Activated CD4-positive, alpha-beta T cell treated with anti-CD3 and anti-CD28 coated beads, Interleukin-10, Interleukin-2, amounts not matched to agents 100 ng/mL and 50 ng/mL, durations not matched to agents 16 hours and 8 hours (primary cell): ENCODE measurements at regions not wholly inside any gene's neighbourhood (a gene's known extent, or its start where the extent isn't known, plus 50 kb on each side); places are given as distances from the start of the nearest gene placed in this dataset.

Experiments used
- DNase-seq: peaks from one replicate; pipeline ENCODE4 v3.0.0-alpha.2; 2020

DNA sequence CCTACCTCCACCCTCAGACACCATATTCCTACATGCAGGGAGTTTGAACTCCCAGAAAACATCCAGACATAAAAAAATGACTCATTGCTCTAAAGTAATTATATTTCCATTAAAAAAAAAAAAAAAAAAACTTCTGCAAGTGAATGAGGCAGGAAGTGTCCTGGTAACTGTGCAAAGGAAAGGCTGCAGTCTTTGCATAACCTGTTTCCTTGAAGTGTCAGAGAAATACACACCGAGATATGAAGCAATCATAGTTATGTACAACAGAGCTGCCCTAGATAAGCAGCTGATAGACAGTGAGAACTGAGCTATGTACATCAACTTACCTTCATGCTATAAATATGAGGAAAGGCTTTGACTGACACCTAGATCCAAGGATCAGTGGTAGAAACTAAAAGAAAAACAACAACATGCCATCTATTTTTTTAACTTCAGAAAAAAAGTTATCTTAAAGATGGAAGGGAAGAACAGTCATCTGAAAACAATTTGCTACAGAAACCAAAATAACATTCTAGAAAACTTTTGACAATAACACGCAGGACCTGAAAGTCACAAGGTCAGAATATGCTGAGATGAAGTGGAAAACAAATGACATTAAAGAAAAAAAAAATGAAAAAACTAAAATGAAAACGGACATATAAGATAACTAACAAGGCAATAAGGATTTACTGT lies 263.2 kb downstream of the SEC23A start:
- DNase-seq = no peak

DNA sequence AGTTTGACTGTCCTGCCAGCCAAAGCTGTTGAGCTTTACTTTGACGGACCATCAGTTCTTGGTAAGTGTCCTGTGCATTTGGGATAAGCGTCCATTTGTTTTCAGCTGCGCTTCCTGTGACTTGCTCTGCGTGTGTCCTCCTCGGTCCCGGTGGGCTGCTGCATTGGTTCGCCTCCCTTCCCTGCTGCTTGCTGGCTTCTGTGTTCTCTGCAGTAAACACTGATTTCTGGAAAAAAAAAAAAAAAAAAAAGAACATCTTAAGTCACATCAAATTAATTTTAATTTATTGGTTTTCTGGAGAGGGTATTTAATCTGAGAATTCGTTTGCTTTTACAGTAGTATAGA lies 264.1 kb downstream of the SEC23A start:
- DNase-seq = no peak

DNA sequence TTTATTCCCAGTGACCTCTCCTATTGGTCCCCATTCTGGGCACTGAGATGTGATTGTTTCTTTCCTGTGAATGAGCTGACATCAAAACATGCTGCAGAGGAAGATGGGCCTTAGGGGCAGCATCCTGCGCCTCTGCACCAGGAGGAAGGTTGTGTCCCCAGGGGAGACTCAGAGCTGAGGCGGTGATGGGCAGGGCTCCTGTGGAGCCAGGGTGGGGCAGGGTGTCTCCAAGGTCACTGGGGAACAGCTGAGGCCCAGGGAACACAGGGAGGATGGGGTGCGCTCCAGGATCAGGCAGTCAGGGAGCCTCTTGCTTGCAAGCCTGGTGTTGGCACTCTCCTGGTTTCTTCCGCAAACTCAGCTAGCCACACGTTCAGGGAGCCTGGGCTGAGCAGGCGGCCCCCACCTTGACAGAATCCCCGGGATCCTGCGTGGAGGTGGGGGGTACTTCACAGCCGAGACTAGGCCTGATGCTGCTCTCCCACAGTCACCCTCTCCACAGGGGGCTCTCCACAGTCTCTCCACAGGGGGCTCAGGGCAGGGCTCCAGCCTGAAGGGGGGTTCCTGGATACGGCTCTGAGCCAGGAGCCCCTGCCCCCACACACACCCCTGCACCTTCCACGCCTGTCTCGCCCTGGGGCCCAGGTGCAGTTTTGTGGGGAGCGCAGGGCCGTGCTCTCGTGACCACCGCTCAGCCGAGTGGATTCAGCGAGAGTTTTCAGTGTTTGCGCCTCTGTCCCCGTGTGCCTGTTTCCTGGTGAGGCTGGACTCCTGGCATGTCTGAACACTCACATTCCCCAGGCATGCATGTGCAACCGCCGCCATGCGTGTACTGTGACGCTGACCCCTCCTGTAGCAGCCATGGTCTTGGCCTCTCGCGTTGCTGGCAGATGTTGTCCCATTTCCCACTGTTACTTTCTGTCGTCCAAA lies 264.7 kb downstream of the SEC23A start:
- DNase-seq = no peak

DNA sequence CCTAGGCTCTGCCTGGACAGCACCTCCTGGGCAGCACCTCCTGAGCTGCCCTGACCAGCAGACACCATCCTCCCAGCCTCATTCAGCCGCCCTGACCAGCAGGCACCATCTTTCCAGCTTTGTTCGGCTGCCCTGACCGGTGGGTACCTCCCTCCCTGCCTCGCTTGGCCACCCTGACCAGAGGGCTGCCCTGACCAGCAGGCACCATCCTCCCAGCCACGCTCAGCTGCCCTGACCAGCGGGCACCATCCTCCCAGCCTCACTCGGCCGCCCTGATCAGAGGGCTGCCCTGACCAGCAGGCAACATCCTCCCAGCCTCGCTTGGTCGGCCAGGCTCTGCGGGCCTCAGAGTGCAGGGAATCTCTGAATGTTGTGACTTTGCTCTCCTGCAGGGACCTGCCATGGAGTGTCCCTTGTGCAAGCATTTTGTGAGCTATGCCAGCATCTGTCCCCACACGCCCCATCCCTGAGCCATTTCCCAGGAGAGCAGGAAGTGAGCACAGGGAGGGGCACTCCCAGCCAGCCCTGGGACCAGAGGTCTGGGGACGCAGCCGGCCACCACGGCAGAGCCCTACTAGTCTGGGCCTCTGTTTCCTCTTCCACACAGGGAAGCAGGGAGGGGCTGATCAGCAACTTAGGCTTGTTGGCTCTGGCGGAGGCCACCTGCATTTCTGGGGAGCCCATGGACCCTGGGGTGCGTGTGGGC lies 265.5 kb downstream of the SEC23A start:
- DNase-seq = no peak

DNA sequence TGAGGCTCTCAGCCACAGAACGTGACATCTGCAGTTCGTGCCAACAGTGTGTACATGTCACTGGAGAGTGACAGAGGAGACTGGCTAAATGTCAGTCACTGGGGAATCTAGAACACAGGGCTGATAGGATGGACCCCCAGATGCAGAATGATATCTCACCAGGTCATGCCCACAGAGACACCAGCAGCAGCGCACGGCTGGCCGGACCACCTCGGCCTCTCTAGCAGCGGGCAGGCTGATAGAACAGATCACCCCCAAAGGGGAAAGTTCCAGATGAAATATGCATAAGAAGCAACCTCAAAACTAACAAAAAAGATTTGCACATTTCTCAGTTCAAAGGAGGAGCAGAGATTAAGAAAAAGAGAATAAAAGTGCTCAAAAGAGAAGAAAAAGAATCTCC lies 266.5 kb downstream of the SEC23A start:
- no peak for DNase-seq

DNA sequence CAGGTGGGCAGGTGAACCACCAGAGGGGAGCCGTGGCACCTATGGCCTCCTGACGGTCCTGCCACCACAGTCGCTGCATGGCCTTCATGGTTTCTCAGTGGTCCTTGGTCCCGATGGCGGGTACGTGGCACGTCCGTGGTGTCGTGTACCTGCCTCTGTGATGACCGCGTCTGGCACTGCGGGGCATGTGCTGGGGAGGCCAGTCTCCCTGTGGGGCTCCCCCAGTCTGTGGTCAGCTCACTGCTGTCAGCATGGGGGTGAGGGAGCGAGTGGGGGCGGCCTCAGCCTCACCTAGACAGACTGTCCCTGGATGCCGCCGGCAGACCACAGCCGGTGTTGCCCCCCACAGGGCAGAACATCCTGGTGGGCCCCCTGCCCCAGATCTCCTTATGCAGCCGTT lies 267.2 kb downstream of the SEC23A start:
- DNase-seq = no peak

DNA sequence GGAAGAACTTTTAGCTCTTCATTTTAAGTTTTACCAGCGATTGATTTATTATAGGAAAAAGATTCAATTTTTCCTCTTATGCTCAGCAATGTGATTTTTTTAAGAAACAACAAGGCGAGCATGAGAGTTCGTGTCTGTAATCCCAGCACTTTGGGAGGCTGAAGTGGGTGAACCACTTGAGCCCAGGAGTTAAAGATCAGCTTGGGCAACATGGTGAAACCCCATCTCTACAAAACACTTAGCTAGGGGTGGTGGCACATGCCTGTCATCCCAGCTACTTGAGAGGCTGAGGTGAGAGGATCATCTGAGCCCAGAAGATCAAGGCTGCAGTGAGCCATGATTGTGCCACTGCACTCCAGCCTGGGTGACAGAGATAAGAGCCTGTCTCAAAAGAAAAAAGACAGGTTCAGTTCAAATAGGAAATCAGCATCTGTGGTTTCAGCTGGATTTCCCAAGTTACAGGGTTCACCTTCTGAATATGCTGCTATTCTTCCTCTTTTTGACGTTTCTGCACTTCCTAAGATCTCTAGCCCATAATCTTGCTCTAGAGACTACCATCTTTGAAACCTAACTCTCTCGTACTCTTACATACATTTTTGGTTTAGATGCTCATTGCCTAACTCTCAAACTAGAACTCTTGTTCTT lies 274.7 kb downstream of the SEC23A start:
- no peak for DNase-seq

DNA sequence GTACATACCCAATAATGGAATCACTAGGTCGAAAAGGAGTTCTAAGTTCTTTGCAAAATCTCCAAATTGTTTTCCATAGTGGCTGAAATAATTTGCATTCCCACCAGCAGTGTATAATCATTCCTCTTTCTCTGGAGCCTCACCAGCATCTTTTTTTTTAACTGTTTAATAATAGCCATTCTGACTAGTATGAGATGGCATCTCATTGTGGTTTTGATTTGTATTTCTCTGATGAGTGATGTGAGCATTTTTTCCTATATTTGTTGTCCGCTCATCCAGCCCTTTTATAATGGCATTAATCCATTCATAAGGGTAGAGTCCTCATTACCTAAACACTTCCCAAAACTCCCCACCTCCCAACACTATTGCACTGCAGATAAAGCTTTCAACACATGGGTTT lies 278.3 kb downstream of the SEC23A start:
- no peak for DNase-seq

DNA sequence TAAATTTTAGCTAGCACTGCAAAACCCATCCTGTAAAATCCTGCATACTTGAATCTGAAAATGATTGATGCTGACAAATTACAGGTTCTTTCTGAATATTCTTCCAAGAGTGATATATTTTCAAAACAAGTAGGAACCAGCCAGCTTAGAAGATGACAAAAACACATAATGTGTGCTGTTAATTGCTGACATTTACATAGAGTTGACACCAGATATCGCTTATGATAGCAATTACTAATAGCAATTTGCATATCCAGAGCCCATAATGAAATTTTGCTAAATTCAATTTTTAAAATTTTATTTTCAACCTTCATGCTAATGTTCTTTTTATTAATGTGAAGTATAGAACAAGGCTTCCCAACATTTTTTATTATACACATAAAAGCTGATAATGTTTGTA lies 284.5 kb downstream of the SEC23A start:
- no peak for DNase-seq

DNA sequence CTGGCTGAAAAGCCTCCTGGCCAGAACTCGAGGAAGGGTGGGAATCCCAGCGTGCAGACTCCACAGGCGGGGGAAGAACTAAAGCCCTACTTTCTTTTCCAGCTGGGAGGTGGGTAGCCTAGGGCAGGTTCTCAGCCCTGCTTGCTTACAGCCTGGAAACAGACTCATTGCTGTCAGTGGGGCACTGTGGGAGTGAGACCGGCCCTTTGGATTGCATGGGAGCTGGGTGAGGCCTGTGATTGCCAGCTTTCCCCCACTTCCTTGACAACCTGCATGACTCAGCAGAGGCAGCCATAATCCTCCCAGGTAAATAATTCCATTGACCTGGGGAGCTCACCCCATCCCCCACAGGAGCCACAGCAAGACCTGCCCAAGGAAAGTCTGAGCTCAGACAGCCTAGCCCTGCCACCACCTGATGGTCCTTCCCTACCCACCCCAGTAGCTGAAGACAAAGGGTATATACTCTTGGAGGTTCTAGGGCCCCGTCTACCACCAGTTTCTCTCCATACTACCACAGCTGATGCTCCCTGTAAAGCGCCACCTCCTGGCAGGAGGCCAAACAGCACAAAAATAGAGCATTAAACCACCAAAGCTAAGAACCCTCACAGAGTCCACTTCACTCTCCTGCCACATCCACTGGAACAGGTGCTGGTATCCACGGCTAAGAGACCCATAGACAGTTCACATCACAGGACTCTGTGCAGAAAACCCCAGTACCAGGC lies 294.1 kb downstream of the SEC23A start:
- peak; percentile 21 for DNase-seq

DNA sequence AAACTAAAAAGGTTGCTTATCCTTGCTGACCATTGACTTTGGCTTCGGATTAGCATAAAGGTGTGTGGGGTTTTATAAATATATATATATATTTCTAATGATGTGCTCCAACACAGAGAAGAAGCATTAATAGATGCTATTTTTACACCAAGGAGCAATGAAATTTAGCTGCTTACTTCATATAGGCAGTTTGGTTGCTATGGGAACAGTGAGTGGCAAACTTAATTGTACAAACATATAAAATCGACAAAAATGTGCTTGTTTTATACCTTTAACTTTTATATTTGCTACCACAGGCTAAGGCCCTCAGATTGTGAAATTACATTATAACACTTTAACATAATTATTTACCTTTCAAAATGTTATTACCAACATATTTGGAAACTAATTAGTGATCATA lies 303.4 kb downstream of the SEC23A start:
- DNase-seq = no peak

DNA sequence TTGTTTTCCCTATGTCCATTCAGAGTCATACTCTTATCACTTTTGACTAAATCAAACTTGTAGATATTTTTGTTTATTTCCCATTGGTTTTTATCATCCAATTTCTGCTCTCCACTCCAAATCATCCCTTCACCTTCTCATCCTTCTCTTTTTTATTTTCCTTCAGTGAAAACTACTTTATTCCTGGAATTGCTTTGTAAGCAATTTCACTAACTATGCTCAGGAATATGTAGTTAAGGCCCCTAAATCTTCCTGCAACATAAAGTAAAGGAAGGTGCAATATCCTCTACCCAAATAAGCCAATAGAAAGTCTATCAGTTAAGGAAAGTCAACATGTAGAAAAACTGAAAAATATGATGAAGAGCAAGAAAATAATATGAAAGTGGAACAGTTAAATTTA lies 308.4 kb downstream of the SEC23A start:
- no peak for DNase-seq

DNA sequence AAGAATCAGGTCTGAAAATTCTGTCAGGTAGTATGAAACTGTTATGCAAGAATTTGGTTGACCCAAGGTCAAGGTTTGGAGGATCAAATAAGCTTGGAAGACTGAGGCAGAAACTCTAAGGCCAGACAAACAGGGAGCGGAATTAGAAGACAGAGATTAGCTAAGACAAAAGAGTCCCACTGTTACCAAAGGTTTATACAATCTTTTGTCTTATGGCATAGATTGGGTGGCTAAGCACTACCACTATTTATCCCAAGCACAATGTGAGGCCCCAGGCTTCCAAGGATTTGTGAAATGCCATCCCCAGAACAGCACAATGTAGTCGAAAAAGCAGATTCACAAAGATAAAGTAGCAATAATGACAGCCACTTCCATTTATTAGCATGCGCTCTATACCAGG lies 311.2 kb downstream of the SEC23A start:
- no peak for DNase-seq

DNA sequence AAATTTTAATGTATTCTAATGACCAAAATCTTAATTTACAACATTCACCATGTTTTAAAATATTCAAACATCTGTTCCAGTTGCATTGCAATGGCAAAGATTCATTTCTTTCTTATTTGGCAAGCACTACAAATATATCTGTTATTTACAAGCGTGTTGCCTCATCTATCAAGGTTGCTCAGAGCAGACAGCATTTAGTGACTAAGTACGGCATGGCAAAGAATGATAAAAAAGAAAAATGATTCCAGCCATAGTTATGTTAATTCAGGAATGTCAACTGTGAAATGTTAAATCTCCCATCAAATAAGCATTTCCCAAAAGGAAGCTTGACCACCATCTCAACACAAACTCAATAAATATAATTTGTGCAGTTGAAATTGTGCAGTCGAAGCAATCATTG lies 312.1 kb downstream of the SEC23A start:
- DNase-seq = no peak

DNA sequence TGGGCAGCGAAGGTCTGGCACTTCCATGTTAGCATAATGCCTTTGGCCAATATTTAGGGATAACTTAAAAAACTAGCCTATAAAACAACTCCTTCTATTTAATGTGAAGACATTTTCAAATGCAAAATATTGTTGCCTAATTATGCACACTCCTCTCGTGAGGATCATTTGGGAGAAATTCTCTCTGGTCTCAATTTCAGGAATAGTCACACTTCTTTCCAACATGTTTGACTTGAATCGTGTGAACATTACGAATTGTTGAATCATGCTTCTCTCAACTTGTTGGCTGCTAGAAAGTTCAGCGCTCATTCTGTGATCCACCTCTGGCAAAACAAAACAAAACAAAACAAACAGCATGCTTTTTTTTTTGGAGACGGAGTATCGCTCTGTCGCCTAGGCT lies 313.2 kb downstream of the SEC23A start:
- DNase-seq = no peak

DNA sequence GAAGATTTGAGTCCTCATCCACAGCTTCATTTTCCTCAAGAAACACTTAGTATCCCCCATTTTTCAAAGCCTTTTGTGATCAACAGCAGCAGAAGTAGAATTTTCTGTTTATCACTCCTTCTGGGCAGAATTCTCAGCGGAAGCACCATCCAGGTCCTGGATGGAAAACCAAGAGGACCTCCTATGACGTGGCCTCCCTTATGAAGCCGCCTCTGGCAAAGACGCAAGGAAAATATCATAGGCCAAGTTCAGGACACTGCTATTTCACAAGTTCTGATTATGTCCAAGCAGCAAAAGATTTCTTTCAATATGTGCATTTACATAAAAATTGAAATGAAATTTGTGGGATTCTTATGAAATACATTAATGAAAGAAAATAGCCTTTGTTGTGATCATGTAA lies 315.0 kb downstream of the SEC23A start:
- DNase-seq = no peak

DNA sequence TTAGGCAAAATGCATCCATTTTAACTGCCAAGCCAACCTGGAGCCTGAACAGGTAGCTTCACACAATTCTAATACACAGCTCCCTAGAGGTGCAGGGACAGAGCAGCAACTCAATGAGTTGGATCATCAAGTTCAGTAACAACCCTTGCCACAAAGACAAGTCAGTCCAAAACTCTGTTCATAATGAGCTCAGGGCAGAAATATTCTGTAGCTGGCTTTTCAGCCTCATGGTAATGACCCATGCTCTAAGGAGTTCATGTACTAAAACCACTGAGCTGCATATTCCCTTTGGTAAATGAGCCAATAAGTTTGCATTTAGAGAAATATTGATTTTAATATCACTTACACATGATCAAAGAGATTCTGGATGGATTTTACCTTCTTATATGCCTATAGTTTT lies 316.1 kb downstream of the SEC23A start:
- DNase-seq = no peak

DNA sequence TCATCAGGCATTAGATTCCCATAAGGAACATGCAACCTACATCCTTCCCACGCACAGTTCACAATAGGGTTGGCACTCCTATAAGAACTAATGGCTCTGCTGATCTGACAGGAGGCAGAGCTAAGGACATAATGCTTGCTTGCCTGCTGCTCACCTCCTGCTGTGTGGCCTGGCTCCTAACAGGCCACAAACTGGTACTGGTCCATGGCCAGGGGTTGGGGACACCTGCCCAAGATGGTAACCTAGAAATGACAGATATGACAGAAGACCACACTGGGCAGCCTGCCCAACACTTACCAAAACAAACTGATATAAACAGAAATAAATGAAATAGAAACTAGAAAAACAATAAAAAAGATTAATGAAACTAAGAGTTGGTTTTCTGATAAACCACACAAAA lies 325.6 kb downstream of the SEC23A start:
- DNase-seq = no peak

DNA sequence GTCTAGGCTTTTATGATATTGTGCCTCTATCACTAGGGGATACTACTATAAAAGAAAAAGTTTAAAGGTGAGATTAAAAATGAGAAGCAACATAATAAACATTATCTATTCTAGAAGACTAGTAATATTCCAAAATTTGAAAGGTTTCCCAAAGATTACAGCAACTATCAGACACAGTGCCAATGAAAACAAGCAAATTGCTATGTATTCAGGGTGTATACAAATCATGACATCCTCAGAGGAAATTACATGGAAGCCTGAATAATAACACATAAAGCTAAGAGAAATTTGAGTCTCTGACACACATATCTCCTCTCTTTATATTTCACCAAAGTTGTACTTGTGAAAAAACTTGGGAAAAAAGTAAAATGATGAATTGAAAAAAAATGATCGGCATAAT lies 327.0 kb downstream of the SEC23A start:
- DNase-seq = no peak

DNA sequence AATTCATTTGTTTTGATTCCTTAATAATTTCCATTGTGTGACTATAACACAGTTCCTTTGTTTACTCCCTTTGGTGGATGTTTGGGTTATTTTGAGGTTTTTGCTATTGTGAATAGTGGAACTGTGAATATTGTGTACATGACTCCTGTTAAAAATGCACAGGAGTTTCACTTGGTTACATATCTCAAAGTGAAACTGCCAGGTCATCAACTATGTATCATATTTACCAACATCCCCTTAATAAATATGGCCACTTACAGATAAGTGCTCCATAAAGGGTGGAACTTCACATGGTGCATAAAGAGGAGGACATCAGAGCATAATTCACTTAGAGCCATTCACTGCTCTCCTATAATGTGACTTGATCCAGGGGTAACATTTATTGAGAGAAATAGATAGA lies 328.9 kb downstream of the SEC23A start:
- no peak for DNase-seq

DNA sequence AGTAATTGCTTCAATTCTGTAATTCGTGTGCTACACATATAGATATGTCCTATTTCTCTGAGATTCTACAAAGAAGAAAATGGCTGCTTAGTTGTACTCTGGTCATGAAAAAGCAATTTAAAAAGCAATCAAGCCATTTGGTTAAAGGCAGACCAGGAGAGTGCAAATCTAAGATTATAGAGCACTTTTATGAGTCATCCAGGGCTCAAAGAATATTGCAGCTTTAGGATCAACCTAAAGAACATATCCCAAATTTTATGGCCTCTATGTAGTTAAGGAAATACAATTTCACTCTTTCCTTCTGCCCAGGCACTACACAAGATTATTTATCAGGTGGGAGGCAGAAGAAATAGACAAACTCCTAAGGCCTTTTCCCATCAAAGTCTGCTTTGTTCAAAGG lies 332.8 kb downstream of the SEC23A start:
- no peak for DNase-seq

DNA sequence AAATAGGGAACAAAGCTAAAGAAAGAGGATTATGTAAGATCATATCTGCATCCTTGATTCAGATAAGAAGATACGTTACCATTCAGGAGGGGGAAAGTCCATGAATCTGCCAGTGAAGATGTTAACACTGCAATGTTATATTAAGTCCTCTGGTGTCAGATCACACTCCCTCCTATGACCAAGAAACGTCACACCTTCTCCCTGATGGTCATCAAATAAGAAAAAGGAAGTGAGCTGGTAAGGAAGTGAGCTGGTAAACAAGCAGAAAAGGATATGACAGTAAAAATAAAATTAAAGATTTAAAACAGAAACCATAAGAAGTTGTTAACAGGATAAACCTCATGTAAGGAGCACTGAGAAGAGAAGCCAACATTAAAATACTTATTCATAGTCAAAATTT lies 340.2 kb downstream of the SEC23A start:
- no peak for DNase-seq

DNA sequence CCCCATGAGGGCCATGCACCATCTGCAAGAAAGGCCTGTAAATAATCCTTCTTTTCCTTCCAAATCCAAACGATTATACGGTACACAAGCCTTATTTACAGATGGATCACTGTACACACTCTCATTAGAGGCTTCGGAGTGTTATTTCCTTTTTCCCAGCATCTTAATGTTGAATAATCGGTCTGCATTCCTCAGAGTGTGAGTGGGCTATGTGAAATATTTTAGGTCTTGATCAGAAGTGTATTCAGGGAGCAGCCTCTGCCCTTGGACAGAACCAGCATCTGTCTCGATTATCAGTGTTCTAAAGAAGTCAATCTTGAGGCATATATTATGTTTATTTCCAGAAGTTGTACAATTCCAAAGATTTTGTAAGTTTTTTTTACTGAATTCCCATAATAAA lies 340.6 kb downstream of the SEC23A start:
- no peak for DNase-seq
